ENCODE measurements at regions not wholly inside any gene's neighbourhood (a gene's known extent, or its start where the extent isn't known, plus 50 kb on each side); places are given as distances from the start of the nearest gene placed in this dataset.

- no peak overlapping the region for H2AFZ ChIP-seq (ENCODE audit: low read depth, low read length)
- no peaks in the 10 kb centered on the region for H3K79me2 ChIP-seq (replicated peaks; ENCODE audit: insufficient read depth, low read length)
- no peak overlapping the region for H3K9ac ChIP-seq (ENCODE audit: low read length)
- no peak overlapping the region for H3K4me2 ChIP-seq (ENCODE audit: low read length)
- no peaks in the 10 kb centered on the region for H3K9me2 ChIP-seq (ENCODE audit: insufficient read depth, low read length)
- no peak overlapping the region for H3K4me3 ChIP-seq (ENCODE audit: low read length)
- H3F3A ChIP-seq (ENCODE audit: insufficient read depth, low read length, poor library complexity, severe bottlenecking), result no peaks in the 10 kb centered on the region
- H3K27me3 ChIP-seq (ENCODE audit: insufficient read depth, low read depth, low read length), result no peaks in the 10 kb centered on the region
- no peaks in the 10 kb centered on the region for H3K36me3 ChIP-seq (ENCODE audit: insufficient read depth, low read length)
- no peaks in the 10 kb centered on the region for H4K20me1 ChIP-seq (ENCODE audit: insufficient read depth)
- H3K9me3 ChIP-seq (ENCODE audit: low read length), result no peaks in the 10 kb centered on the region
- TF ChIP-seq EZH2 (IDR thresholded peaks at IDR 0.05; ENCODE audit: borderline replicate concordance, insufficient read depth, low read length, poor library complexity, severe bottlenecking) (no peak), POLR2AphosphoS5 (IDR thresholded peaks at IDR 0.05) (no peak), EP300 (conservative IDR thresholded peaks at IDR 0.05; ENCODE audit: poor library complexity, severe bottlenecking) (no peak), RAD21 (conservative IDR thresholded peaks at IDR 0.05) (no peak), TAF1 (IDR thresholded peaks at IDR 0.05; ENCODE audit: low read depth) (no peak), MXI1 (conservative IDR thresholded peaks at IDR 0.05; ENCODE audit: poor library complexity, severe bottlenecking) (no peak), REST (IDR thresholded peaks at IDR 0.05; ENCODE audit: borderline replicate concordance) (no peak), SMC3 (conservative IDR thresholded peaks at IDR 0.05; ENCODE audit: poor library complexity) (no peak), CTCF (IDR thresholded peaks at IDR 0.05; ENCODE audit: poor library complexity, severe bottlenecking) (no peak)
- no peak overlapping the region for H3K27ac ChIP-seq (ENCODE audit: low read length)
Observed at GRCh38 chr6:4367643-4368042, 232.3 kb upstream of the ECI2 start.

- no peak overlapping the region for H3K27ac ChIP-seq (ENCODE audit: low read length)
- H3K4me3 ChIP-seq (ENCODE audit: low read length), result no peak overlapping the region
- TF ChIP-seq SMC3 (conservative IDR thresholded peaks at IDR 0.05; ENCODE audit: poor library complexity) (no peak), MXI1 (conservative IDR thresholded peaks at IDR 0.05; ENCODE audit: poor library complexity, severe bottlenecking) (no peak), REST (IDR thresholded peaks at IDR 0.05; ENCODE audit: borderline replicate concordance) (no peak), EP300 (conservative IDR thresholded peaks at IDR 0.05; ENCODE audit: poor library complexity, severe bottlenecking) (no peak), EZH2 (IDR thresholded peaks at IDR 0.05; ENCODE audit: borderline replicate concordance, insufficient read depth, low read length, poor library complexity, severe bottlenecking) (no peak), CTCF (IDR thresholded peaks at IDR 0.05; ENCODE audit: poor library complexity, severe bottlenecking) (no peak), RAD21 (conservative IDR thresholded peaks at IDR 0.05) (no peak), POLR2AphosphoS5 (IDR thresholded peaks at IDR 0.05) (no peak)
- no peak overlapping the region for H2AFZ ChIP-seq (ENCODE audit: low read depth, low read length)
- H3K9me2 ChIP-seq (ENCODE audit: insufficient read depth, low read length), result no peaks in the 10 kb centered on the region
- no peaks in the 10 kb centered on the region for H3K79me2 ChIP-seq (replicated peaks; ENCODE audit: insufficient read depth, low read length)
- no peak overlapping the region for H3K9ac ChIP-seq (ENCODE audit: low read length)
- H3K27me3 ChIP-seq (ENCODE audit: insufficient read depth, low read depth, low read length), result no peaks in the 10 kb centered on the region
- H4K20me1 ChIP-seq (ENCODE audit: insufficient read depth), result no peaks in the 10 kb centered on the region
- no peak overlapping the region for H3K4me2 ChIP-seq (ENCODE audit: low read length)
- no peaks in the 10 kb centered on the region for H3F3A ChIP-seq (ENCODE audit: insufficient read depth, low read length, poor library complexity, severe bottlenecking)
- H3K36me3 ChIP-seq (ENCODE audit: insufficient read depth, low read length), result no peaks in the 10 kb centered on the region
- H3K9me3 ChIP-seq (ENCODE audit: low read length), result no peaks in the 10 kb centered on the region
Observed at GRCh38 chr6:4366635-4367395, 231.4 kb upstream of the ECI2 start.
